Karpas-422 (cell line): ENCODE measurements at regions not wholly inside any gene's neighbourhood (a gene's known extent, or its start where the extent isn't known, plus 50 kb on each side); places are given as distances from the start of the nearest gene placed in this dataset.

Experiments used
- DNase-seq: peaks from one replicate; pipeline ENCODE4 v3.0.0-alpha.2; 2015
- H2AFZ ChIP-seq: fragments of 200-600 bp; sonication (generic); 2 replicates; pipeline ENCODE4 v1.6.1; 2014; ENCODE audit warnings: antibody characterized with exemption, low read length, mixed read lengths
- H3K27ac ChIP-seq: fragments of 200-600 bp; sonication (generic); 2 replicates; pipeline ENCODE4 v1.5.1; 2014; ENCODE audit warnings: mild to moderate bottlenecking, low read length, moderate library complexity
- H3K27me3 ChIP-seq: fragments of 200-600 bp; sonication (generic); 2 replicates; pipeline ENCODE4 v1.6.1; 2014; ENCODE audit warnings: low read length, mixed read lengths
- H3K36me3 ChIP-seq: fragments of 200-600 bp; sonication (generic); 2 replicates; pipeline ENCODE4 v1.6.1; 2014; ENCODE audit warnings: low read length, mixed read lengths; ENCODE audit not compliant: insufficient read depth
- H3K4me1 ChIP-seq: fragments of 200-600 bp; sonication (generic); 2 replicates; pipeline ENCODE4 v1.6.1; 2014; ENCODE audit warnings: mild to moderate bottlenecking, low read length, mixed read lengths
- H3K4me2 ChIP-seq: fragments of 200-600 bp; sonication (generic); 2 replicates; pipeline ENCODE4 v1.6.1; 2014; ENCODE audit warnings: low read length, low read depth, mild to moderate bottlenecking; ENCODE audit not compliant: poor library complexity, severe bottlenecking
- H3K4me3 ChIP-seq: fragments of 200-600 bp; sonication (generic); 2 replicates; pipeline ENCODE4 v1.5.1; 2014; ENCODE audit warnings: mild to moderate bottlenecking, antibody characterized with exemption, low read length, mixed read lengths
- H3K79me2 ChIP-seq: fragments of 200-600 bp; sonication (generic); 2 replicates; pipeline ENCODE4 v1.6.1; 2014; ENCODE audit warnings: mild to moderate bottlenecking, low read length, mixed read lengths
- H3K9ac ChIP-seq: fragments of 200-600 bp; sonication (generic); 2 replicates; pipeline ENCODE4 v1.6.0; 2014; ENCODE audit warnings: low read length
- H3K9me2 ChIP-seq: fragments of 200-600 bp; sonication (generic), shearing (Covaris generic); replicated peaks from 2 replicates; pipeline ENCODE4 v1.6.0; 2014; ENCODE audit warnings: mild to moderate bottlenecking, low read length, moderate library complexity; ENCODE audit not compliant: insufficient read depth
- H3K9me3 ChIP-seq: fragments of 300-700, 200-600 bp; sonication (generic); 2 replicates; pipeline ENCODE4 v1.6.1; 2014; ENCODE audit warnings: low read length, mixed read lengths
- H4K20me1 ChIP-seq: fragments of 200-600 bp; sonication (generic); 2 replicates; pipeline ENCODE4 v1.6.1; 2014; ENCODE audit warnings: mild to moderate bottlenecking, antibody characterized with exemption, low read length, low read depth; ENCODE audit not compliant: insufficient read depth

DNA sequence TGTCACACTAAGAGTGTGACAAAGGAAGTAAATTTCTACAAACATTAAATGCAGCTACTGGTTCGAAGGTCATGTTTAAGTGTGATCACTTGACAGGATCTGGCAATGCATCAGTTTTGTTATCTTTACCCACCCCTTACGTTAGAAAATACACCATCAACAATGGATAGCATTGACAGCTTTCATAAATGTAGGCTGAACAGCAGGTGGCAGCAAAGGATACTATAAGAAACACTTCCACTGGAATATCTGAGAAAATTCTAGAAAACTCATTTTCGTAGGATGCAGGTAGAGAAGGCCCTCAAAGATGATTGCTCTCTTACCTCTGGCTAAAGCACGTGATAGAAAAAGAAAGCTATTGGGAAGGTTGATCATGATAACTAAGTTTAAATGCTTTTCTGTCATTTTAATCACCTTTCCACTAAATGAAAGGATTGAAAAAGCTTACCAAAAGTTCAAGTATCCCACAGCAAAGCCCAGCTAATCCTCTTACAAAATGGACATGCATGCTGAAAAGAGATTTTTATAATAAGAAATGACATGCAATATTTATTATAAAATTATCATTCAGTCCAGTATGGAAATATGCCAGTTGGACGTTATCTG is 292.5 kb downstream of the PARP8 start:
- Histone ChIP-seq H3K4me3 (no peak overlapping the region), H3K4me1 (peaks cover 7% of the 10 kb centered on the region), H3K9me2 (no peaks in the 10 kb centered on the region), H3K27ac (no peak overlapping the region), H3K9ac (no peak overlapping the region), H2AFZ (no peak overlapping the region), H3K79me2 (no peaks in the 10 kb centered on the region), H3K27me3 (no peaks in the 10 kb centered on the region), H4K20me1 (no peaks in the 10 kb centered on the region), H3K9me3 (no peaks in the 10 kb centered on the region), H3K4me2 (no peak overlapping the region), H3K36me3 (no peaks in the 10 kb centered on the region)
- DNase-seq = peak; percentile 72

DNA sequence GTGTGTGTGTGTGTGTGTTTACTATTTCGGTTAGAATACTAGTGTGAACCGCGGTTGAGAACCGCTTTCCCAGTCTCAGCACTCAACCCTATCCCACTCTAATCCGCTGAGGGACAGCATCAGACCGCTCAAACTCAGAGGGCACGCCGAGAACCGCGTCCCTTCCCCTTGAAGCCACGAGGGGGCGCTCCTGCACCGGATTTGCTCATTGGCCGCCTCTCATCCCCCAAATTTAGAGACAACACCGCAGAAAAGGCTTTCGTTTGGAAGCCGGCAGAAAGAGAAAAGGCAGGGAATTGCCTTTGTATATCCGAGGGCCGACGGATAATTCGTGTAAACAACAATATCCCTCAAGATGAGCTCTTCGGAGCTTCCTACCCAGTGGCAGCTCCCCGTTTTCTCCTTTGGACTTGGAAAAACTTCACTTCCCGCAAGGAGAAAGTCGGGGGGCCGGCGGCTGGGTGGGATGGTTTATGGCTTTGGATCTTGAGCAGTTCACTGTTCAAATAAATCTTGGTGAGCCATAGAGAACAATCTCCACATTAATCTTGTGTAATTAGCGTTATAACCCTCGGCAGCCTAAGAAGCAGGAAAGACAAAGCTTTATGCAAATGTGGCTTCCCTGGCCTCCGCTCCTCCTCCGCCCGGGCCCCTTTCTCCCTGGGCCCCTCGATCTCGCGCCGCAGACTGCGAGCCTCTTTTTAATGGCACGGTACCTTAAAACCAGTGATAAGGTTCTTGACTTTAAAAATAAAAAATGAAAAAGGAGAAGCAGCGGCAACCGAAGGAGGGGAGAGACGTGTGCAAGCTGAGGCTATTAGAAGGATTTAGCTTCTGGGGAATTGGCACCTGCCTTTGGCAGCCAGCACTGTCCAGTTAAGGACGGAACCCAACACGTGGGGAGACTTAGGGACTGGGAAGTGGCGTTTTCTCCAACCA is 296.8 kb downstream of the PARP8 start:
- H4K20me1 ChIP-seq = no peaks in the 10 kb centered on the region
- H3K36me3 ChIP-seq = no peaks in the 10 kb centered on the region
- H3K9me3 ChIP-seq = no peaks in the 10 kb centered on the region
- H3K4me1 ChIP-seq = peaks cover 7% of the 10 kb centered on the region
- H3K27ac ChIP-seq = no peak overlapping the region
- no peaks in the 10 kb centered on the region for H3K9me2 ChIP-seq
- H3K4me2 ChIP-seq = peak overlapping the region; percentile 98
- no peaks in the 10 kb centered on the region for H3K27me3 ChIP-seq
- H3K9ac ChIP-seq = peak overlapping the region; percentile 63
- H3K79me2 ChIP-seq = no peaks in the 10 kb centered on the region
- H2AFZ ChIP-seq = peak overlapping the region; percentile 100
- peak; percentile 90 for DNase-seq
- peak overlapping the region; percentile 85 for H3K4me3 ChIP-seq

DNA sequence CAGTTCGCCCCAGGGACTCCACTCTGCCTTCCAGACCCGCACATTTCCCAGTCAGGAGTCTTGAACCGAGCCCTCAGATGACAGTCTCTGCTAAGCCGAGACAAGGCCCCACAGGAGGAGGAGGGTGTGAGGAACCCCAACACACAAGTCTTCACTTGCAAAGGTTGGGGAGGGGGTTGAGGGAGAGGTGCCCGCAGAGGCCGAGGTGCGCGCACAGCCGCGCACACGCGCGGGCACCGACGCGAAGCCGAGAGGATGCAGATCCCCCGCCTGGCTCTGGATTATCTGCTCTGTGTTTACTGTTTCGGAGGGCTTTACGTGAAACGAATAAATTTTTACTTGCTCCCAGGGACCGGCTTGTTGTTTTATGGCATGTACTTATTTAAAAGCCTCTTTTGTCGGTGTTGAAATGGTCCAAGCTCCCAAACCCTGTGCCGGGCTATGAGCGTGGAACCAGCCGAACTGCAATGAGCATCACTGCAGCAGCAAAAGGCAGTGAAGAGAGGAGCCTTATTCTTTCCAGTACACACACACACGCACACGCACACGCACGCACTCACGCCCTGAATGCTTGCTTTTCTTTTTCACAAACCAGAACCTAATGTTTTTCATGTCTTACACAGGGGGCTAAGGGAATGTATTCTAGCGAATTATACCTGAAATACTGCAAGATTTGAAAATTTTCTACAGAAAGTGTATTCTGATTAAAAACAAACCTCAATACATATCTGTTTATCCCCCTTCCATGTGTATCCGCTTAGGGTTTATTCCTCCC is 297.7 kb downstream of the PARP8 start:
- Histone ChIP-seq H4K20me1 (no peaks in the 10 kb centered on the region), H2AFZ (no peak overlapping the region), H3K27me3 (no peaks in the 10 kb centered on the region), H3K9ac (no peak overlapping the region), H3K4me2 (no peak overlapping the region), H3K9me3 (no peaks in the 10 kb centered on the region), H3K79me2 (no peaks in the 10 kb centered on the region), H3K4me1 (peaks cover 7% of the 10 kb centered on the region), H3K9me2 (no peaks in the 10 kb centered on the region), H3K4me3 (no peak overlapping the region), H3K27ac (no peak overlapping the region), H3K36me3 (no peaks in the 10 kb centered on the region)
- DNase-seq = no peak

DNA sequence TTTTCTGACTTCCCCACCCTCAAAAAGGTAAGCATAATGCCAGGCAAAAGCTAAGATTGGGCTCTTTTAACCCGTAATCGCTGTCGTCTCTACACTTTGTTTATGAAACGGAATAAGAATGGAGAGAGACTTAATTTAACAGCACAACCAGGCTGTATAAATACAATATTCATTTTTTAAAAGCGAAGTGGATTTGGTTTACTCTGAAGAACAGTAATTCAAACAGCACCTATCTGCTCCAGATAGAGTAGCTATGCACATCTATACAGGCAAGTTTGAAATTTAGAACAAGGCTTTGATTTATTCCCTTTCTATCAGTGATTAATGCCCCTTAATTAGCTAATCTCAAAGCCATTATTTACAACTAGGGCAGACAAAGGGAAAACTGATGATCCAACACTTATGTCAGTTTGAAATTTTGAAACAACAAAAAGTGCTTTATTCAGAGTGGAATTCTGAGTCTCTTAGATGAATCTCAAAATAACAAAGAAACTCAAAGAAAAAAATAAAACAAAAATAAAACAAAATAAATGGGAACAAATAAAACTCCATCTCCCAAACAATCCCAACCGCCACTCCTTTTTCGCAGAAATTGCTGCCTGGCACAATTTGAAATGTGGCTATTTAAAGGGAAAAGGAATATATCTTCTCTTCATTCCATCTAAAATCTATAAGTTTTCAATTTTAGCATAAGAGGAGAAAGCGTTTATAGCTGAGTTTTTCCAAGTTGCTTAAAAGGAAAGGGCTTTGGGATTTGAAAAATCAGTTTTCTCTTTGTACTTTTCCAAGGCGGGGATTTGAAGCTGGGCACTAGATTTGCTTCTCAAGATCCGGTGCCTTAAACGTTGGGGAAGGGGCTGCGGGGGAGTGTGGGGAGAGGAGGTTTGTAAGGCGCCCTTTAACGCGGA is 298.6 kb downstream of the PARP8 start:
- Histone ChIP-seq H3K4me3 (no peak overlapping the region), H3K9me3 (no peaks in the 10 kb centered on the region), H3K36me3 (no peaks in the 10 kb centered on the region), H4K20me1 (no peaks in the 10 kb centered on the region), H3K79me2 (no peaks in the 10 kb centered on the region), H3K4me1 (peaks cover 7% of the 10 kb centered on the region), H3K4me2 (no peak overlapping the region), H3K9me2 (no peaks in the 10 kb centered on the region), H3K9ac (no peak overlapping the region), H3K27ac (no peak overlapping the region), H2AFZ (no peak overlapping the region), H3K27me3 (no peaks in the 10 kb centered on the region)
- no peak for DNase-seq

- Histone ChIP-seq H3K79me2 (no peaks in the 10 kb centered on the region), H3K4me3 (no peak overlapping the region), H3K4me2 (no peak overlapping the region), H3K9me3 (no peaks in the 10 kb centered on the region), H3K36me3 (no peaks in the 10 kb centered on the region), H3K27ac (no peak overlapping the region), H2AFZ (no peak overlapping the region), H3K9me2 (no peaks in the 10 kb centered on the region), H3K27me3 (no peaks in the 10 kb centered on the region), H4K20me1 (no peaks in the 10 kb centered on the region), H3K9ac (no peak overlapping the region), H3K4me1 (peaks cover 7% of the 10 kb centered on the region)
- no peak for DNase-seq
Observed at GRCh38 chr5:50965654-50966375, 299.4 kb downstream of the PARP8 start.

- H3K27me3 ChIP-seq = no peaks in the 10 kb centered on the region
- no peak overlapping the region for H2AFZ ChIP-seq
Observed at GRCh38 chr5:50967009-50967562, 300.6 kb downstream of the PARP8 start.

More at GRCh38 chr5:50967009-50967562, 300.6 kb downstream of the PARP8 start:
- H3K4me2 ChIP-seq = no peak overlapping the region
- no peaks in the 10 kb centered on the region for H3K79me2 ChIP-seq
- H3K4me1 ChIP-seq = peaks cover 7% of the 10 kb centered on the region
- H3K9me2 ChIP-seq = no peaks in the 10 kb centered on the region
- no peak overlapping the region for H3K27ac ChIP-seq
- no peaks in the 10 kb centered on the region for H3K9me3 ChIP-seq
- H3K36me3 ChIP-seq = no peaks in the 10 kb centered on the region
- no peak overlapping the region for H3K9ac ChIP-seq
- no peak overlapping the region for H3K4me3 ChIP-seq
- no peaks in the 10 kb centered on the region for H4K20me1 ChIP-seq
- no peak for DNase-seq
